H7 (cell line): ENCODE measurements at regions not wholly inside any gene's neighbourhood (a gene's known extent, or its start where the extent isn't known, plus 50 kb on each side); places are given as distances from the start of the nearest gene placed in this dataset.
"Not testable (repeated sequence)": the region's sequence is repeated elsewhere in the genome, so short reads cannot be mapped to it uniquely, and the experiment has no call there.

Source experiments
- DNase-seq: peaks from one replicate; pipeline ENCODE4 v3.0.0; 2012
- H3K27me3 ChIP-seq: 2 replicates; pipeline ENCODE4 v1.6.0; 2011; ENCODE audit warnings: mild to moderate bottlenecking, low read length; ENCODE audit not compliant: control insufficient read depth, insufficient read depth
- H3K36me3 ChIP-seq: replicated peaks from 2 replicates; pipeline ENCODE4 v1.5.1; 2011; ENCODE audit warnings: low read length; ENCODE audit not compliant: control insufficient read depth, insufficient read depth
- H3K4me3 ChIP-seq: 2 replicates; pipeline ENCODE4 v1.5.1; 2011; ENCODE audit warnings: low read depth, mild to moderate bottlenecking, control low read depth, low read length, moderate library complexity; ENCODE audit not compliant: insufficient read depth

GRCh38 chr4:104022226-104022625, 302.4 kb upstream of the TACR3 start:
- Histone ChIP-seq H3K4me3 (no peak overlapping the region), H3K27me3 (no peaks in the 10 kb centered on the region), H3K36me3 (no peaks in the 10 kb centered on the region)
- no peak for DNase-seq

DNA sequence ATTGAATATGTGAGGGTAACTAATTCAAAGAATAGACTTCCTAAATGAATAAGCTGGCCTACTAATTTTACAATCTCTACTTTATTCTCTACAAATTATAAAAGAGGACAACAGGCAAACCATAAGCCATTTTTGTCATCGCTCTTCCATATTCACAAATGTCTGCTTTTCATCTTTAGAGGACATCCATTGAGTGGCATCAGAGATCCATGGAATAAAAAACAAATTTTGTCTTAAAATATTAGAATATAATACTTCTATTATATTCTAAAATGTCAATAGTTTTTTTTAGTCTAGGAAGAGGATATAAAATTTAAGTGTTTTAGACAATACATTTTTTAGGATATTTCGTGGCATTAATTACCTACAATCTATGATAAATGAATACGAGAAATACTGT, 300.9 kb upstream of the TACR3 start:
- no peaks in the 10 kb centered on the region for H3K27me3 ChIP-seq
- no peaks in the 10 kb centered on the region for H3K36me3 ChIP-seq
- no peak overlapping the region for H3K4me3 ChIP-seq
- DNase-seq, result no peak

- Histone ChIP-seq H3K4me3 (no peak overlapping the region), H3K27me3 (no peaks in the 10 kb centered on the region), H3K36me3 (no peaks in the 10 kb centered on the region)
- no peak for DNase-seq
Measured at GRCh38 chr4:104017213-104017612, 297.4 kb upstream of the TACR3 start.

- Histone ChIP-seq H3K4me3 (no peak overlapping the region), H3K27me3 (no peaks in the 10 kb centered on the region), H3K36me3 (no peaks in the 10 kb centered on the region)
- DNase-seq, result no peak
Measured at GRCh38 chr4:104015680-104016079, 295.9 kb upstream of the TACR3 start.

- H3K36me3 ChIP-seq, result no peaks in the 10 kb centered on the region
- H3K27me3 ChIP-seq, result no peaks in the 10 kb centered on the region
- H3K4me3 ChIP-seq, result no peak overlapping the region
- DNase-seq, result no peak
Measured at GRCh38 chr4:104010722-104011121, 290.9 kb upstream of the TACR3 start.

- H3K4me3 ChIP-seq, H3K36me3 ChIP-seq, DNase-seq, H3K27me3 ChIP-seq: not testable (repeated sequence)
Measured at GRCh38 chr4:104002318-104002717, 282.5 kb upstream of the TACR3 start.

GRCh38 chr4:103998756-103999155, 279.0 kb upstream of the TACR3 start:
- DNase-seq, result no peak
- H3K27me3 ChIP-seq, result no peaks in the 10 kb centered on the region
- H3K4me3 ChIP-seq, result no peak overlapping the region
- H3K36me3 ChIP-seq, result no peaks in the 10 kb centered on the region

GRCh38 chr4:103996637-103997036, 276.9 kb upstream of the TACR3 start:
- Histone ChIP-seq H3K36me3 (no peaks in the 10 kb centered on the region), H3K4me3 (no peak overlapping the region), H3K27me3 (no peaks in the 10 kb centered on the region)
- peak; percentile 53 for DNase-seq

GRCh38 chr4:103996064-103996463, 276.3 kb upstream of the TACR3 start:
- peak; percentile 7 for DNase-seq
- H3K27me3 ChIP-seq, result no peaks in the 10 kb centered on the region
- no peaks in the 10 kb centered on the region for H3K36me3 ChIP-seq
- H3K4me3 ChIP-seq, result no peak overlapping the region

DNA sequence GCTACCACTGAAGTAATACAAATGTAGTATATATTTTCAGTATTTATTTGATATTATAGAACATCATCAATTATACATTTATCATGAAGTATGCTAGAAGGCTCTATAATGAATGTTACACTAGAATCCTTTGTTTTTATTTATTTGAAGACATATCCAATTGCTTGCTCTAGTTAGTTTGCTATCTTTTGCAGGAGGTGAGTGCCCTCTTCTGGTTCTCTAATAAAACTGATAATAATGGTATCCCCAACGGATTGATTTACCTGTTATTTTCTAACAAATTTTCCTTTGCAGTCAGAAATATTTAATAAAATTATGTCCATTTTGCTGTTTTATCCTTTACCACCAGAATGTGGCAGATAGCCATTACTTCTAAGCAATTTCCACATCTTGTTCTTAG, 274.3 kb upstream of the TACR3 start:
- H3K4me3 ChIP-seq, result no peak overlapping the region
- no peaks in the 10 kb centered on the region for H3K27me3 ChIP-seq
- no peaks in the 10 kb centered on the region for H3K36me3 ChIP-seq
- DNase-seq, result peak; percentile 16

DNA sequence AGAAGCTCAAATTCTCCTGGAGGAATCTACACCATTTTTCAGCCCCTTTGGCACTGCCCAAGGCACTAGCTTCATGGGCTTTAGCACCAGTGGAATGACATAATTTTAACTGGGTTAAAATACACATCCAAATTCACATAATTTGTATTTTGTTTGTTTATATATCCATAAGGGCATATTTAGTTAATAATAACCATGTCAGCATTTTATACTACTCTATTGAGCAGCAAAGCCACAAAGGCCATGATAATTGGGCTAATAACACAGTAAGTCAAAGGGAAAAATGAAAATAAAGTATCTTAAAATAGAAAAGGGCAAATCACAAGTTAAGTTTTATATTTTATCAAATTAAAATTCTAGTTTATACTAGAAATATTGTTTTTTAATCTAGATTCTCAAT, 262.7 kb upstream of the TACR3 start:
- no peaks in the 10 kb centered on the region for H3K36me3 ChIP-seq
- H3K4me3 ChIP-seq, result no peak overlapping the region
- no peak for DNase-seq
- no peaks in the 10 kb centered on the region for H3K27me3 ChIP-seq

- no peaks in the 10 kb centered on the region for H3K36me3 ChIP-seq
- DNase-seq, result no peak
- no peak overlapping the region for H3K4me3 ChIP-seq
- no peaks in the 10 kb centered on the region for H3K27me3 ChIP-seq
Measured at GRCh38 chr4:103948244-103949018, 228.6 kb upstream of the TACR3 start.

- H3K27me3 ChIP-seq, result no peaks in the 10 kb centered on the region
- no peaks in the 10 kb centered on the region for H3K36me3 ChIP-seq
- DNase-seq, result no peak
- H3K4me3 ChIP-seq, result no peak overlapping the region
Measured at GRCh38 chr4:103947617-103948016, 227.8 kb upstream of the TACR3 start.

DNA sequence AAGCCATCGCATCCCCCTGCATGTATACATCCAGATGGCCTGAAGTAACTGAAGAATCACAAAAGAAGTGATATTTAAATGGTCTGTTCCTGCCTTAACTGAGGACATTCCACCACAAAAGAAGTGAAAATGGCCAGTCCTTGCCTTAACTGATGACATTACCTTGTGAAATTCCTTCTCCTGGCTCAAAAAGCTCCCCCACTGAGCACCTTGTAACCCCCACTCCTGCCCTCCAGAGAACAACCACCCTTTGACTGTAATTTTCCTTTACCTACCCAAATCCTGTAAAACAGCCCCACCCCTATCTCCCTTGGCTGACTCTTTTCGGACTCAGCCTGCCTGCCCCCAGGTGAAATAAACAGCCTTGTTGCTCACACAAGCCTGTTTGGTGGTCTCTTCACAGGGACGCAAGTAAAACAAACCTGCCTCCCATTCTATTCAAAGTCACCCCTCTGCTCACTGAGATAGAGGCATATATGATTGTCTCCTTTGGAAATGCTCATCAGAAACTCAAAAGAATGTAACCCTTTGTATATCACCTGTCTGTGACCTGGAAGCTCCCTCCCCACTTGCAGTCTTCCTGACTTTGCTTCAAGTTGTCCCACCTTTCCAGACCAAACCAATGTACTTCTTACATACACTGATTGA, 227.0 kb upstream of the TACR3 start:
- H3K27me3 ChIP-seq, H3K36me3 ChIP-seq, DNase-seq, H3K4me3 ChIP-seq: not testable (repeated sequence)

DNA sequence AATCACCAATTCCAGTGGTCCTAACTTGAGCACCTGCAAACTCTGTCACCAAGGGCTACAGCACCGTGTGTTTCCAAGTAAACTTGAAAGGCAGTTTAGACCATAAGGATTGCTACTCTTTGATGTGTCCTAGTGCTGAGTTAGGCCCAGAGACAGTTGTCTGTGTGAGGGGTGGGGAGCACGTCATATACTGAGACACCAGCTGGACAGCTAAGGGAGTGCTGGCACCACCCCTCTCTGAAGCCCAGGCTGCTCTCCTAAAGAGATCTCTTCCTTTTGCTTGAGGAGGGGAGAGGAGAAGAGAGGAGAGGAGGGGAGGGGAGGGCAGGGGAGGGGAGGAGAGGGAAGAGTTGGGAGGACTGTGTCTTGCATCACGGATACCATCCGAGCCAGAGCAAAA, 218.7 kb upstream of the TACR3 start:
- Histone ChIP-seq H3K36me3 (no peaks in the 10 kb centered on the region), H3K27me3 (no peaks in the 10 kb centered on the region), H3K4me3 (no peak overlapping the region)
- DNase-seq, result no peak
